ENCODE measurements at regions not wholly inside any gene's neighbourhood (a gene's known extent, or its start where the extent isn't known, plus 50 kb on each side); places are given as distances from the start of the nearest gene placed in this dataset.

GRCh38 chr16:86712158-86713009 lies 134.0 kb downstream of the FOXL1 start:
- intact Hi-C loops (cut with micrococcal nuclease; ENCODE audit: unreplicated experiment) (no loop called here), in situ Hi-C loops (cut with MboI) (no loop called here)
- no peak for FAIRE-seq
- H3K4me2 ChIP-seq (ENCODE audit: control insufficient read depth, insufficient read depth): no peak overlapping the region
- SMC1A ChIA-PET (ENCODE audit: uncharacterized antibody, unreplicated experiment): no interaction called here
- no peaks in the 10 kb centered on the region for H3K79me2 ChIP-seq (ENCODE audit: control insufficient read depth, insufficient read depth, low read length)
- TF ChIP-seq BCL3 (IDR thresholded peaks at IDR 0.05; ENCODE audit: borderline replicate concordance, insufficient read depth, low read depth, low read length, poor library complexity, severe bottlenecking) (peak; percentile 23), ASH2L (IDR thresholded peaks at IDR 0.05; ENCODE audit: borderline replicate concordance, low read depth) (no peak), EP300 (IDR thresholded peaks at IDR 0.05; ENCODE audit: borderline replicate concordance in 1 of 2, control insufficient read depth in 1 of 2, low read depth in 2 of 2, low read length in 2 of 2) (no peak), ZNF217 (IDR thresholded peaks at IDR 0.05) (no peak)
- POLR2A ChIA-PET: no interaction called here
- no peak overlapping the region for H2AFZ ChIP-seq (ENCODE audit: control insufficient read depth, low read depth, low read length)
- H3K4me1 ChIP-seq (ENCODE audit: control insufficient read depth, insufficient read depth, low read length): no peaks in the 10 kb centered on the region
- no peak for DNase-seq (ENCODE audit: low read depth, low spot score)
- CTCF ChIA-PET: no interaction called here
- no TSS peak for BruUV-seq (replicated peaks)
- no peaks in the 10 kb centered on the region for H4K20me1 ChIP-seq (ENCODE audit: control insufficient read depth, insufficient read depth)
- no peak overlapping the region for H3K9ac ChIP-seq (ENCODE audit: control insufficient read depth, insufficient read depth, low read length)
- H3K27ac ChIP-seq (ENCODE audit: control insufficient read depth, insufficient read depth): no peak overlapping the region
- no peak overlapping the region for H3K4me3 ChIP-seq
- H3K27me3 ChIP-seq (replicated peaks in 1 of 2; ENCODE audit: control insufficient read depth in 2 of 2, insufficient read depth in 2 of 2, low read length in 1 of 2): no peaks in the 10 kb centered on the region
- RAD21 ChIA-PET (ENCODE audit: unreplicated experiment): no interaction called here
- ATAC-seq: no peak
- H3K36me3 ChIP-seq (ENCODE audit: control insufficient read depth in 2 of 2, insufficient read depth in 2 of 2, low read length in 1 of 2): no peaks in the 10 kb centered on the region
- 37% methylated on average over 18 of the region's 18 CpGs for WGBS (ENCODE audit: insufficient coverage, insufficient replicate concordance, low lambda C conversion rate, missing lambda C conversion rate)
- no peaks in the 10 kb centered on the region for H3K9me3 ChIP-seq (replicated peaks; ENCODE audit: control insufficient read depth, insufficient read depth, low read length)
